ENCODE measurements at regions not wholly inside any gene's neighbourhood (a gene's known extent, or its start where the extent isn't known, plus 50 kb on each side); places are given as distances from the start of the nearest gene placed in this dataset.

DNA sequence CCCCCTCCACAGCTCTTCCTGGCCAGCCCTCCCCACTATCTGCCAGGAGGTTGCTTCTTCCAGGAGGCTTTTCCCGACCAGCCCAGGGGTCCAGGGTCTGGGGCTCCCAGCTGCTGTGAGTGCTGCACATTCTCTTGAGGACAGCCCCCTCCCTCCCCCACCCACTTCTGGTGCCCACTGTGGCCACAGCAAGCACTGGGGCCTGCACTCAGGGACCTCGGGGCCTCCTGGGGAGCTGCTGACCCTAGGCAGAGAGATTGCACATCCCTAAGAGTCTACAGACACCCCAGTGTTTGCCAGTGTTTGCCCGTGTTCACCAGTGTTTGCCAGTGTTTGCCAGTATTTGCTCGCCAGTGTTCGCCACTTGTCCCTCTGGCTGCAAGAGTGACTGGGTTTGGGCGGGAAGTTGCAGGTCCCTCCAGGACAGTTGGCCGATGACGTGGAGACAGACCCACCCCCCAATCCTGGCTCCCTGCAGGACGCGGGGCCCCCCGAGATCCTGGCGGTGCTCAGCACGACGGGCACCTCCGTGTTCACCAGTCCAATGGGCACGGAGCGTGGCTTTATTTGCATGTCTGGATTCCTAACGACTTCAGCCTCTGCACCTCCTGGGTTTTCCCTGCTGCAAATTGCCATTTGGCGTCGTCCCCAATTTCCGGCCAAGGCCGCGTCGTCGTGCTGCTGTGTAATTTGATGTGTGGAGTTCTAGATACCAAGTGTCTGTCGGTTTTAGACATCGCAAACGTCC lies 87.5 kb upstream of the NKX1-1 start:
- no peak for DNase-seq

GRCh38 chr4:1492651-1493539 lies 86.7 kb upstream of the NKX1-1 start:
- no peak for DNase-seq

GRCh38 chr4:1492142-1492457 lies 85.9 kb upstream of the NKX1-1 start:
- DNase-seq, result no peak

DNA sequence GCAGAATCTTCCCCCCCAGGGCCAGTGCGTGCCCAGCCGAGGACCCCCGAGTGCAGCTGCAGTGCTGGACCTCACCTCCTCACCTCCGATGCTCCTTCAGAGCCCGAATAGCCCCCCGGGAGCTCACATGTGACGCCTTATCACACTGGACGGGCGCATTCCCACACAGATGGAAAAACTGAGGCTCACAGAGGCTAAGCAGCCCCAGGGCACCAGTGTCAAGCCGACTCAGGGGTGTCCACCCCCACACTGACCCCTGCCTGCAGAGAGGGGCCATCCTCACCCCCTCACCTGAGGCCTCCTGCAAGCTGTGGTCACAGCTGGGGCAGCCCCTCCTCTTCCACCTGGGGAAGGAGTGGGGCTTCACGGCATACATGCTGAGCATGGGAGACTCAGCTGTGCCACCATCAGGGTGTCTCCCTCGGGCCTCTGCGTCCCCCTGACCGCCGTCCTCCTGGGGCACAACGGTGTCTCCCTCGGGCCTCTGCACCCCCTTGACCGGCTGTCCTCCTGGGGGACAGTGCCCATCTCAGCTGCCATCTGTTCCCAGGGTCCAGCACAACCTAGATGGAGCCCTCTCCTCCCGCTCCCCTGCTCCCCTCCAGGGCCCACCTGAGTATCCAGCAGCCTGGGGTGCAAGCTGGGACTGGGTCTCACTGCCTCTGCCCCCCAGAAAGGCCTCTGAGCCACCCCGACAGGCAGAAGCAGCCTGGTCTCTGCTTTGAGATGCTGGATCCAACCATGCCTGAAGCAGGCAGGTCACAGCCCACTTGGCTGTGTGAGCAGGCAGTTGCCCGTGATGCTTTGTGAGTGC lies 85.3 kb upstream of the NKX1-1 start:
- DNase-seq, result no peak

DNA sequence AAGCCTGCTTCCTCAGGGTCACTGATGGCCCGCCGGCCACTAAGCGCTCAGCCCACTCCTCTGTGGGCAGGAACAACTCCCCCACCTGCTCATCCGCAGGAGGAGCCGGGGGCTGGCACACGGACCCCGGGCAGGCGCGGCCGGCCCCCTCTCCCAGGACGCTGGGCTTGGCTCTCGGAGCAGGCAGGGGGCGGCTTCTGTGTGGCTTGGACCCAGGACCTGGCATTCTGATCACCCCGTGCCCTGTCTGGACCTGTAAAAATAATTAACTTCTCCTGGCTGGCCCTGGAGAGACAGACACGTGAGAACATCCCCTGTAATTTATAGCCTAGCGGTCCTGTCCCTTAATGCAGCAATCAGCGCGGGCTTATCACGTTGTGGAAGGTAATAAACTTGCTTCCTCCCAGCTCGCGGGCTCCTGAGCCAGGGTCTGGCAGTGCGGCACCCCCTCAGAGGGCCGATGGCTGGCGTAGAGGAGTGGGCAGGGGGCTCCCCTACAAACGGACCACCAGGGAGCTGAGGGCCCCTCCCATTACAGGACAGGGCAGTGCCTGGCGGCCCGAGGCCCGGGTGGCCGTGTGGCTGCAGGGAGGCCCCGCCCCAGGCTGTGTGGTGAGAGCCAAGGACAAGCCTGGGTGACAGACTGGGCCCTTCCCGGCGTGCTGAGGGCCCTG lies 84.5 kb upstream of the NKX1-1 start:
- DNase-seq, result no peak

GRCh38 chr4:1490011-1490653 lies 83.9 kb upstream of the NKX1-1 start:
- no peak for DNase-seq

- DNase-seq, result no peak
These were observed 83.4 kb upstream of the NKX1-1 start for GRCh38 chr4:1489639-1489995.

GRCh38 chr4:1488831-1489638 lies 82.8 kb upstream of the NKX1-1 start:
- DNase-seq, result no peak

DNA sequence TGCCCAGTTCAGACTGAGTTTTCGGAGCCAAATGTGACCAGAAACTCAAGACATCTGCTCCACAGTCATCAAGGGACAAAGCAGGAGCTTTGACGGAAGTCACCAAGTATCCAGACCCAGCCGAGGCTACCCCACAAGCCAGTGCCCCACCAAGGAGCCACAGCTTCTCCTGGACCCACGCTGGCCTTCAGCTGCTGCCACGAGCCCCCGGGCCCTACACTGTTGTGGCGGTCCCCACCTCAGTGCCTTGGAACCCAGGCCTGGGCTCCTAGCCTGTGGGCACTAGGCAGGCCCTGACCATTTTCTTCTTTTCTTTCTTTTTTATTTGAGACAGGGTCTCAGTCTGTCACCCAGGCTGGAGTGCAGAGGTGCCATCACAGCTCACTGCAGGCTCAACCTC lies 82.1 kb upstream of the NKX1-1 start:
- no peak for DNase-seq

DNA sequence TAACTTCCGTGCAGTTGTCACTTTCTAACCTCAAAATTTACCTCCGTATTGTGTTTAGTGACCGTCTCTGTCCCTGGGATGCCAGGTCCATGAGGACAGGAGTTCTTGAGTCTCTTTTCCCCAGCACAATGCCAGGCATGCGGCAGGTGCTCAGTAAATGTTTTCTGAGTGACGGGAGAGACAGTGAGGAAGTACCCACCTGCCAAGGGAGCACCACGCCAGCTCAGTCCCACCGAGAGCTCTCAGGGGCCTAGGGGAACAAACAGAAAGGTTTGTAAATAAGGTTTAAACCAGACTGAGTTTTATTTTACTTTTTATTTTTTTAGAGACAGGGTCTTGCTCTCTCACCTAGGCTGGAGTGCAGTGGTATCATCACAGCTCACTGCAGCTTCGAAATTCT lies 81.5 kb upstream of the NKX1-1 start:
- DNase-seq, result no peak

- DNase-seq, result no peak
These were observed 80.9 kb upstream of the NKX1-1 start for GRCh38 chr4:1487106-1487505.

DNA sequence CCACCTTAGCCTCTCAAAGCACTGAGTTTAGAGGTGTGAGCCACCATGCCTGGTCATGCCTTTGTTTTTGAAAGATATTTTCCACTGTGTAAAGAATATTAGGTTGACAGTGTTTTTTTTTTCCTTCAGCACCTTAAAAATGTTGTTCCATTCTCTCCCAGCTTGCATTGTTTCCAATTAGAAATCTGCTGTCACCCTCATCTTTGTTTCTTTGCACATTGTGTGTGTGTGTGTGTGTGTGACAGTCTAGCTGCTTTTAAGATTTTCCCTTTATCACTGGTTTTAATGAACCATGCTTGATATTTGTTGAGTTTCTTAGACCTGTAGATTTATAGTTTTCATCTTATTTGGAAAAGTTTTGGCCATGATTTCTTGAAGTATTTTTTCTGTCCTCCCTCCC lies 79.0 kb upstream of the NKX1-1 start:
- no peak for DNase-seq

GRCh38 chr4:1480720-1481119 lies 74.5 kb upstream of the NKX1-1 start:
- DNase-seq, result no peak

GRCh38 chr4:1479454-1479853 lies 73.2 kb upstream of the NKX1-1 start:
- DNase-seq, result no peak

DNA sequence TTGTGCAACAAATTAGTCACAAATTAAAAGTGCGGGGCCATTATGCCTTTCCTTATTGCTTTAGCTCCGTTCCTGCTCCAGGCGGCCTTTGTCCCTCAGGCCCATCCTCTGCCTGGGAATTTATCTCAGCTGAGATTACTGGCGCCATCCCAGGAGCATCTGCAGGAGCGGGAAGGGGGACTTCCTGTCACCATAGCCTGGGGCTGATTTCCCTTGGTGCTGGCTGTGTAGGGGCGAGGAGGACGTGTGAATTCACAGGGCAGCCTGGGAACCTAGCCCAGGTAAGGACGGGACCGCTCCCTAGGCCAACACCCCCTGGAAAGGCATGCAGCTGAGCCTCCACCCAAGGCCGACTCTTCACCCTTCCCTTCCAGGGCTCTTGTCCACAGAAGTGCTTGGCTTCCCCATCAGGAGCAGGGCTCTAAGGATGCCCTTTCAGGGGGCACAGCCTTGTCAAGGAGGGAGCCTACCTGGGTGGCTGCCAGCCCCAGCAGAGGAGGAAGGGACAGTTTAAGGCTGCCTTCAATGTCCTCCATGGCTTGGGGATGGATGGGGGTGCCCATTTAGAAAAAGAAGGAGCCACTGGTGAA lies 72.6 kb upstream of the NKX1-1 start:
- no peak for DNase-seq

- no peak for DNase-seq
These were observed 71.0 kb upstream of the NKX1-1 start for GRCh38 chr4:1477045-1477840.

DNA sequence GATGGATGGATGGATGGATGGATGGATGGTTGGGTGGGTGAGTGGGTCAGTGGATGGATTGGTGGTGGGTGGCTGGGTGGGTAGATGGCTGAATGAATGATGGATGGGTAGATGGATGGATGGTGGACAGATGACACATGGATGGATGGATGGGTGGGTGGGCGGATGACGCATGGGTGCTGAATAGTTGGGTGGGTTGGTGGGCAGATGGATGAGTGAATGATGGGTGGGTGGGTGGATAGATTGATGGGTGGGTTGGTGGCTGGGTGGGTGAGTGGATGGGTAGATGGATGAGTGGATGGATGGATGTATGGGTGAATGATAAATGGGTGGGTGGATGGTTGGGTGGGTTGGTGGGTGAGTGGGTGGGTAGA lies 69.9 kb upstream of the NKX1-1 start:
- DNase-seq, result no peak

- no peak for DNase-seq
These were observed 69.3 kb upstream of the NKX1-1 start for GRCh38 chr4:1475277-1476139.
